Omental fat pad (tissue), 3 donors: ENCODE measurements at regions not wholly inside any gene's neighbourhood (a gene's known extent, or its start where the extent isn't known, plus 50 kb on each side); places are given as distances from the start of the nearest gene placed in this dataset.

Source experiments
- ATAC-seq: fragments of 150-250 bp; one replicate; pipeline ENCODE4 v1.9.1; 2016; ENCODE audit warnings: mild to moderate bottlenecking, moderate library complexity; ENCODE audit not compliant: low FRiP score
- DNase-seq: peaks from one replicate; pipeline ENCODE4 v3.0.0-alpha.2; 2019; ENCODE audit warnings: low spot score
- CTCF ChIP-seq, 3 donors: fragments of 450-650 bp; IDR thresholded peaks; one replicate each; pipeline ENCODE4 v1.5.1; 2016 to 2017; ENCODE audit warnings: antibody characterized with exemption in 3 of 3, mild to moderate bottlenecking in 3 of 3, moderate library complexity in 2 of 3

DNA sequence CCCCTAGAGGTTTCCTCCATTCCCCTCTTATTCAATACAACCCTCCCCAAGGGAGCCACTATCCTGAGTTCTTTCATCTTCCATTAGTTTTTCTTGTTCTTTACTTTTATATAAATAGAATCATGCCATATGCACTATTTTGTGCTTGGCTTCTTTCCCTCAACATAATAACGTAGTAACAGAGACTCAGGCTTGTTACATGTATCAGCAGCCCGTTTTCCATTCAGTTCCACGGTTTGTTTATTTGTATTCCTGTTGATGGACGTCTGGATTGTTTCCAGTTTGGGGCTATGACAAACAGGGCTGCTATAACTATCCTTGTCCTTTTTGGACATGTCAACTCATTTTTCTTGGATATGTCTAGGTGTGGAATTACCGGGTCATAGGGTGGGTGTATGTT is 264.4 kb upstream of the MKI67 start:
- no peak for TF ChIP-seq CTCF (IDR thresholded peaks at IDR 0.05)
- DNase-seq (no peak), ATAC-seq (no peak)

- no peak for TF ChIP-seq CTCF (IDR thresholded peaks at IDR 0.05)
- DNase-seq, result no peak
- no peak for ATAC-seq
Observed at GRCh38 chr10:128393546-128393945, 267.3 kb upstream of the MKI67 start.

DNA sequence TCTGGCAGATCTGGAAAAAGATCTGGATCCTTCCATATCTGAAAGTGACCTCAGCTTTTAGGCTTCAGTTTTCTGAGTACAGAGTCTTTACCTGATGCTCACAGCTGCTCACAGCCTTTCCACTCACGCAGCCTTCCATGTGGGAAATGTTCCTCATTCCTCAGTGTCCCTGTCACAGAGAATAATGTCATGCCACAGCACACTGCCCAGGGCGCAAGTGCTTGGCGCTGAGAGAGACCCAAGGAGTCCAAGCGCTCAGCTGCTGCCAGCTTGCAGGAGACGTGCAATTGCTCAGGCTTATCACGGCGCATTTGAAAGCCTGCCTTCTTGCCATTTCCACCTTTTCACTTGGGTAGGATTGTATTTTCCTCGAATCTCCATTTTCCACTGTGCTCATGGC is 271.9 kb upstream of the MKI67 start:
- no peak for DNase-seq
- TF ChIP-seq CTCF (IDR thresholded peaks at IDR 0.05), result no peak
- ATAC-seq, result no peak

DNA sequence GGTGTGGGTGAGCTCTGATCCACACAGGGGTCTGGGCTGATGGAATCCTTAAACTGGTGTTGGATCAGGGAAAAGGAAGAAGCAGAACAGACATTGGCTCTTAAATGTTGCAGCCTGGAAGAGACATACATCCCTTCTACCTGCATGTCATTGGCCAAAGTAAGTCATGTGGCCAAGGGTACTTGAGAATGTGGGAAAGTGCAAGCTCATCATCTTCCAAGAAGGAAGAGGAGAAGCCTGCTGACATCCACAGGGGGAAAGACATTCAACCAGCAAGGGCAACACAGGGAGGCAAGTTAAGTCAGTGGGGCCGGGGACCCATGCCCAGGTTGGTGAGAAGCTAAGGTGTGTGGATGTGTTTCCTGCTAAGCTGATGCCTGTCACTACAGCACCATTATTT is 272.8 kb upstream of the MKI67 start:
- ATAC-seq, result no peak
- TF ChIP-seq CTCF (IDR thresholded peaks at IDR 0.05), result no peak
- no peak for DNase-seq

DNA sequence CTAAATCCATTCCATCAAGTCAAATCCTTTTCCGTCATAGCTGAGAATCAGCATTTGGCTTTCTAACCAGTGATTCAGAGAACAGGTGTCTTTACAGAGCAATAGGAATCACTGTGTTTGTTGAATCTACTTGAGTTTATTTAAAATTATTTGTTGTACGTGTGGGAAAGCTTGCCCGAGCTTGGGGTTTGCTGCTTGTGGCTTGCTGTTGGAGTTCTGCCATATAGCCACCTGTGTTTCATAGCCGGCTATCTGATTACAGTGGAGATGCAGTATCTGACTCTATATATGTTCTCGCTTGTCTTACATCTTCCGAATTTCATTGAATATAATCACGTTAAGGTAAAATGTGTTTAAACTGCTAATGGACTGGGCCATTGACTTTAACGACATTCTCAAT is 274.3 kb upstream of the MKI67 start:
- TF ChIP-seq CTCF (IDR thresholded peaks at IDR 0.05), result no peak
- ATAC-seq (no peak), DNase-seq (no peak)

- ATAC-seq, result no peak
- no peak for TF ChIP-seq CTCF (IDR thresholded peaks at IDR 0.05)
Observed at GRCh38 chr10:128405450-128405849, 279.2 kb upstream of the MKI67 start.

DNA sequence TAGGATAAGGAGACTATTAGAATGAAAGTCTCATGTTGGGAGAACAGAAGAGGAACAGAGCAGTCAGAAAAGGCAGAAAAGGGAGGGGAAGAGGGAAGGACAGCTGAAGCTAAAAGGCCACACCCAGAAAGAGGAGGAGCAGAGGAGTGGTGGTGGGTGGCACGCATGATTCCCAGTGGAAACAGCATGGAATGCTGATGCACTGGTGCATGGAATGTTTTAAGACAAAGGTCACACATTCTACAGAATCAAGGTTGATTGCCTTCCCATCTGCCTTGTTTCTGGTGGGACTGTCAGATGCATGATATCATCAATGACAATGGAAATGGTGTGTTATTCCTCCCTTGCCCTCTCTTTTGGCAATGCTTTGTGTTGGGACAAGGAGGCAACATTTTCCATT is 285.4 kb upstream of the MKI67 start:
- no peak for ATAC-seq
- DNase-seq, result no peak
- TF ChIP-seq CTCF (IDR thresholded peaks at IDR 0.05), result no peak

More at GRCh38 chr10:128405450-128405849, 279.2 kb upstream of the MKI67 start:
- DNase-seq, result no peak
